Naive thymus-derived CD4-positive, alpha-beta T cell (primary cell): ENCODE measurements at regions not wholly inside any gene's neighbourhood (a gene's known extent, or its start where the extent isn't known, plus 50 kb on each side); places are given as distances from the start of the nearest gene placed in this dataset.

Experiments used
- ATAC-seq: fragments of 150-1000 bp; cut with Tn5 transposase; 2 replicates; pipeline ENCODE4 v1.10.0; 2021; ENCODE audit warnings: mild to moderate bottlenecking, moderate library complexity
- CTCF ChIA-PET: fragments of 350-600 bp; sonication (Branson Sonifier 250); formaldehyde crosslinking; loops from one replicate; lab custom pipeline; 2021; ENCODE audit warnings: antibody characterized with exemption; lab: Charles Lee
- POLR2A ChIA-PET: fragments of 350-600 bp; sonication (Branson Sonifier 250); formaldehyde crosslinking; loops from one replicate; lab custom pipeline; 2021; ENCODE audit warnings: antibody characterized with exemption, inconsistent platforms; lab: Charles Lee
- DNase-seq, 9 donors: peaks; one replicate each; pipeline versions ENCODE4 v3.0.0 to v3.0.0-alpha.2; 2020 to 2022; ENCODE audit warnings: mixed read lengths in 1 of 9
- H3K27ac ChIP-seq: one replicate; pipeline ENCODE4 v1.7.0; 2013; ENCODE audit warnings: mild to moderate bottlenecking, low read depth, low read length, moderate library complexity
- H3K27me3 ChIP-seq, 2 donors: one replicate each; pipeline ENCODE4 v1.7.0; 2013; ENCODE audit warnings: low read length in 2 of 2, mild to moderate bottlenecking in 2 of 2, moderate library complexity in 2 of 2; ENCODE audit not compliant: control insufficient read depth in 2 of 2, insufficient read depth in 2 of 2
- H3K36me3 ChIP-seq, 3 experiments: 1 replicate in 2 of 3; 2 replicates in 1 of 3; pipeline ENCODE4 v1.7.0; 2013; ENCODE audit warnings: low read length in 3 of 3, mild to moderate bottlenecking in 3 of 3, moderate library complexity in 1 of 3; ENCODE audit not compliant: insufficient read depth in 3 of 3, control insufficient read depth in 2 of 3
- H3K4me1 ChIP-seq, 2 donors: one replicate each; pipeline ENCODE4 v1.7.0; 2013; ENCODE audit warnings: low read length in 2 of 2, mild to moderate bottlenecking in 2 of 2, moderate library complexity in 1 of 2; ENCODE audit not compliant: control insufficient read depth in 2 of 2, insufficient read depth in 2 of 2
- H3K4me3 ChIP-seq: 2 replicates; pipeline ENCODE4 v1.7.0; 2013; ENCODE audit warnings: mild to moderate bottlenecking, low read length
- H3K9me3 ChIP-seq, 3 experiments: 1 replicate in 2 of 3; 2 replicates in 1 of 3; pipeline ENCODE4 v1.7.0; 2013; ENCODE audit warnings: low read length in 3 of 3; ENCODE audit not compliant: control insufficient read depth in 2 of 3
- H3K27ac Mint-ChIP-seq, 9 donors: one replicate each; pipeline ENCODE4 v1.8.0; 2020 to 2022; ENCODE audit warnings: mixed read lengths in 9 of 9, mild to moderate bottlenecking in 8 of 9, moderate library complexity in 5 of 9, inconsistent platforms in 2 of 9
- H3K27me3 Mint-ChIP-seq, 5 donors: one replicate each; pipeline ENCODE4 v1.8.0; 2021 to 2022; ENCODE audit warnings: mixed read lengths in 5 of 5, mild to moderate bottlenecking in 1 of 5
- H3K36me3 Mint-ChIP-seq, 5 donors: one replicate each; pipeline ENCODE4 v1.8.0; 2020 to 2022; ENCODE audit warnings: mixed read lengths in 5 of 5, mild to moderate bottlenecking in 3 of 5, inconsistent platforms in 1 of 5
- H3K4me1 Mint-ChIP-seq, 7 donors: one replicate each; pipeline ENCODE4 v1.8.0; 2020 to 2022; ENCODE audit warnings: mixed read lengths in 7 of 7, mild to moderate bottlenecking in 3 of 7, inconsistent platforms in 1 of 7
- H3K4me3 Mint-ChIP-seq, 10 donors: one replicate each; pipeline ENCODE4 v1.8.0; 2020 to 2022; ENCODE audit warnings: mild to moderate bottlenecking in 10 of 10, mixed read lengths in 10 of 10, moderate library complexity in 6 of 10, inconsistent platforms in 2 of 10
- H3K9me3 Mint-ChIP-seq, 11 donors: one replicate each; pipeline ENCODE4 v1.8.0; 2020 to 2022; ENCODE audit warnings: mixed read lengths in 11 of 11, mild to moderate bottlenecking in 4 of 11, inconsistent platforms in 1 of 11, moderate library complexity in 1 of 11
- intact Hi-C, 2 donors: fragments of 100-400 bp; cut with micrococcal nuclease; formaldehyde crosslinking; loops; one replicate each; pipeline ENCODE4 v1.15.1; 2023

DNA sequence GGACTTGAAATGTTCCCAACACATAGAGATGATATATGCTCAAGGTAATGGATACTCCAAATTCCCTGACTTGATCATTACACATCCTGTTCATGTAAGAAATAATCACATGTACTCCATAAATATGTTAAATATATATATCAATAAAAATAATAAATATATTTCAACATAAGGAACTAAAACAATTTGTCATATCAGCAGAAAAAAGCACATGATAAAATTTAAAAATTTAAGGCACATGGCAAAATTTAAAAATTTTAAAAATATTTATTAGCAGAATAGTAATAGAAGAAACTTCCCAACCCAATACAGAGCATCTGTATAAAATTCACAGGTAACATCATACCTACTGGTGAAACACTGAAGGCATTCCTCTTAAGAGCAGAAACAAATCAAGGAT, 109.6 kb upstream of the KYNU start:
- Mint-ChIP-seq H3K27ac (no peak overlapping the region), H3K27me3 (no peaks in the 10 kb centered on the region), H3K36me3 (no peaks in the 10 kb centered on the region), H3K9me3 (peaks cover 2 to 51% (median 15%) of the 10 kb centered on the region in 11 donors), H3K4me1 (no peaks in the 10 kb centered on the region), H3K4me3 (no peak overlapping the region)
- H3K27me3 ChIP-seq, result no peaks in the 10 kb centered on the region
- DNase-seq (no peak), ATAC-seq (no peak)
- intact Hi-C loops, result no loop called here
- H3K4me1 ChIP-seq, result no peaks in the 10 kb centered on the region
- no peaks in the 10 kb centered on the region for H3K36me3 ChIP-seq
- H3K4me3 ChIP-seq, result no peak overlapping the region
- peaks cover 0 to 8% (median 0%) of the 10 kb centered on the region in 3 experiments for H3K9me3 ChIP-seq
- CTCF ChIA-PET, result no interaction called here
- H3K27ac ChIP-seq, result no peak overlapping the region
- POLR2A ChIA-PET, result no interaction called here

GRCh38 chr2:142758973-142759372, 118.5 kb upstream of the KYNU start:
- DNase-seq, result no peak

GRCh38 chr2:142757111-142757510, 120.4 kb upstream of the KYNU start:
- Histone ChIP-seq H3K27me3 (no peaks in the 10 kb centered on the region), H3K4me1 (no peaks in the 10 kb centered on the region), H3K27ac (no peak overlapping the region), H3K4me3 (no peak overlapping the region), H3K9me3 (no peaks in the 10 kb centered on the region), H3K36me3 (no peaks in the 10 kb centered on the region)
- H3K4me3 Mint-ChIP-seq, result no peak overlapping the region
- no peaks in the 10 kb centered on the region for H3K4me1 Mint-ChIP-seq
- DNase-seq (no peak), ATAC-seq (no peak)
- H3K36me3 Mint-ChIP-seq, result no peaks in the 10 kb centered on the region
- intact Hi-C loops, result no loop called here
- ChIA-PET POLR2A (no interaction called here), CTCF (no interaction called here)
- H3K27me3 Mint-ChIP-seq, result no peaks in the 10 kb centered on the region
- no peak overlapping the region for H3K27ac Mint-ChIP-seq
- H3K9me3 Mint-ChIP-seq, result peaks cover 0 to 13% (median 0%) of the 10 kb centered on the region in 11 donors

More at GRCh38 chr2:142758973-142759372, 118.5 kb upstream of the KYNU start:
- no peaks in the 10 kb centered on the region for H3K4me1 Mint-ChIP-seq
- intact Hi-C loops, result no loop called here
- H3K9me3 Mint-ChIP-seq, result peaks cover 0 to 25% (median 3%) of the 10 kb centered on the region in 11 donors
- H3K36me3 ChIP-seq, result no peaks in the 10 kb centered on the region
- no peak overlapping the region for H3K27ac Mint-ChIP-seq
- no peak overlapping the region for H3K27ac ChIP-seq
- ATAC-seq, result no peak
- no peaks in the 10 kb centered on the region for H3K4me1 ChIP-seq
- H3K4me3 Mint-ChIP-seq, result no peak overlapping the region
- H3K27me3 Mint-ChIP-seq, result no peaks in the 10 kb centered on the region
- H3K9me3 ChIP-seq, result no peaks in the 10 kb centered on the region
- no peak overlapping the region for H3K4me3 ChIP-seq
- CTCF ChIA-PET, result no interaction called here
- H3K36me3 Mint-ChIP-seq, result no peaks in the 10 kb centered on the region
- POLR2A ChIA-PET, result no interaction called here
- H3K27me3 ChIP-seq, result no peaks in the 10 kb centered on the region

DNA sequence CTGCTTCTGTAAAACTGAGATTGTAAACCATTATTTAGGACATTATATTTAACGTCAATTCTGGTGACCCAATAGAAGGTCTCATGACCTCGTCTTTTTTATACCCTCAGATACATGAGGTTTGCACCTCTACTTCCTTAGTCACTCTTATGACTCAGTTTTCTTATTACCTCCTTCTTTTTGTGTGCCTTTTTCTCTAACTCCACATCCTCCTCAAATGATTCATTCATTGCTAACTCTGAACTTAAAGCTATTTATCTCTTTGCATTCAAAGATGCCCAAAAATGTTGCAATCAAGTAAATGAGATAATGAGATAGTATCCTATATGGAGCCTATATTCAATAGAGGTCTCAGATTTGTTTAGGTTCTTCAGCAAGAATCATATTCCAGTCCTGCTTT, 121.0 kb upstream of the KYNU start:
- intact Hi-C loops, result no loop called here
- ChIA-PET CTCF (no interaction called here), POLR2A (no interaction called here)
- no peak overlapping the region for H3K27ac Mint-ChIP-seq
- no peaks in the 10 kb centered on the region for H3K36me3 Mint-ChIP-seq
- no peak for DNase-seq
- Histone ChIP-seq H3K4me1 (no peaks in the 10 kb centered on the region), H3K27me3 (no peaks in the 10 kb centered on the region), H3K4me3 (no peak overlapping the region), H3K36me3 (no peaks in the 10 kb centered on the region), H3K27ac (no peak overlapping the region), H3K9me3 (no peaks in the 10 kb centered on the region)
- H3K9me3 Mint-ChIP-seq, result peaks cover 0 to 11% (median 0%) of the 10 kb centered on the region in 11 donors
- H3K4me3 Mint-ChIP-seq, result no peak overlapping the region
- H3K27me3 Mint-ChIP-seq, result no peaks in the 10 kb centered on the region
- no peak for ATAC-seq
- no peaks in the 10 kb centered on the region for H3K4me1 Mint-ChIP-seq

- Histone ChIP-seq H3K9me3 (no peaks in the 10 kb centered on the region), H3K4me1 (no peaks in the 10 kb centered on the region), H3K27ac (no peak overlapping the region), H3K27me3 (no peaks in the 10 kb centered on the region), H3K4me3 (no peak overlapping the region), H3K36me3 (no peaks in the 10 kb centered on the region)
- peaks cover 0 to 11% (median 0%) of the 10 kb centered on the region in 11 donors for H3K9me3 Mint-ChIP-seq
- H3K4me3 Mint-ChIP-seq, result no peak overlapping the region
- CTCF ChIA-PET, result no interaction called here
- no peaks in the 10 kb centered on the region for H3K27me3 Mint-ChIP-seq
- POLR2A ChIA-PET, result no interaction called here
- H3K27ac Mint-ChIP-seq, result no peak overlapping the region
- ATAC-seq (no peak), DNase-seq (no peak)
- H3K4me1 Mint-ChIP-seq, result no peaks in the 10 kb centered on the region
- intact Hi-C loops, result no loop called here
- no peaks in the 10 kb centered on the region for H3K36me3 Mint-ChIP-seq
Observed at GRCh38 chr2:142755191-142755590, 122.3 kb upstream of the KYNU start.

GRCh38 chr2:142754182-142754581, 123.3 kb upstream of the KYNU start:
- Histone ChIP-seq H3K27me3 (no peaks in the 10 kb centered on the region), H3K9me3 (no peaks in the 10 kb centered on the region), H3K27ac (no peak overlapping the region), H3K4me1 (no peaks in the 10 kb centered on the region), H3K4me3 (no peak overlapping the region), H3K36me3 (no peaks in the 10 kb centered on the region)
- H3K27ac Mint-ChIP-seq, result no peak overlapping the region
- CTCF ChIA-PET, result no interaction called here
- no peaks in the 10 kb centered on the region for H3K27me3 Mint-ChIP-seq
- H3K4me1 Mint-ChIP-seq, result no peaks in the 10 kb centered on the region
- peaks cover 0 to 11% (median 0%) of the 10 kb centered on the region in 11 donors for H3K9me3 Mint-ChIP-seq
- DNase-seq (no peak), ATAC-seq (no peak)
- H3K4me3 Mint-ChIP-seq, result no peak overlapping the region
- intact Hi-C loops, result no loop called here
- no peaks in the 10 kb centered on the region for H3K36me3 Mint-ChIP-seq
- POLR2A ChIA-PET, result no interaction called here

GRCh38 chr2:142750858-142751257, 126.6 kb upstream of the KYNU start:
- Histone ChIP-seq H3K36me3 (no peaks in the 10 kb centered on the region), H3K4me3 (no peak overlapping the region), H3K4me1 (no peaks in the 10 kb centered on the region), H3K27me3 (no peaks in the 10 kb centered on the region), H3K27ac (no peak overlapping the region), H3K9me3 (no peaks in the 10 kb centered on the region)
- ATAC-seq, result no peak
- Mint-ChIP-seq H3K4me1 (no peaks in the 10 kb centered on the region), H3K9me3 (peaks cover 0 to 6% (median 0%) of the 10 kb centered on the region in 11 donors), H3K27me3 (no peaks in the 10 kb centered on the region), H3K36me3 (no peaks in the 10 kb centered on the region), H3K4me3 (no peak overlapping the region), H3K27ac (no peak overlapping the region)
- ChIA-PET CTCF (no interaction called here), POLR2A (no interaction called here)
- DNase-seq, result no peak
- intact Hi-C loops, result no loop called here
